Fibroblast of skin of back (primary cell): ENCODE measurements at regions not wholly inside any gene's neighbourhood (a gene's known extent, or its start where the extent isn't known, plus 50 kb on each side); places are given as distances from the start of the nearest gene placed in this dataset.
A peak's percentile ranks its signal among the peaks of the same experiment; 100 is the strongest.

Source experiments
- DNase-seq: peaks from one replicate; pipeline ENCODE4 v3.0.0-alpha.2; 2013

GRCh38 chr2:21404137-21404536 is 280.4 kb downstream of the TDRD15 start:
- DNase-seq = no peak

GRCh38 chr2:21404827-21405625 is 281.3 kb downstream of the TDRD15 start:
- DNase-seq = no peak

GRCh38 chr2:21406386-21406785 is 282.6 kb downstream of the TDRD15 start:
- DNase-seq = no peak

- DNase-seq = no peak
Observed at GRCh38 chr2:21406911-21407310, 283.1 kb downstream of the TDRD15 start.

GRCh38 chr2:21407851-21408250 is 284.1 kb downstream of the TDRD15 start:
- no peak for DNase-seq

- DNase-seq = no peak
Observed at GRCh38 chr2:21411741-21412140, 288.0 kb downstream of the TDRD15 start.

GRCh38 chr2:21412944-21413443 is 289.2 kb downstream of the TDRD15 start:
- no peak for DNase-seq

GRCh38 chr2:21415234-21415633 is 291.5 kb downstream of the TDRD15 start:
- no peak for DNase-seq

- no peak for DNase-seq
Observed at GRCh38 chr2:21416226-21416625, 292.5 kb downstream of the TDRD15 start.

GRCh38 chr2:21418456-21418855 is 294.7 kb downstream of the TDRD15 start:
- no peak for DNase-seq

- no peak for DNase-seq
Observed at GRCh38 chr2:21420553-21421335, 297.0 kb downstream of the TDRD15 start.

GRCh38 chr2:21422050-21422449 is 298.3 kb downstream of the TDRD15 start:
- DNase-seq = peak; percentile 12

- no peak for DNase-seq
Observed at GRCh38 chr2:21422724-21423522, 299.2 kb downstream of the TDRD15 start.

GRCh38 chr2:21423854-21424253 is 300.1 kb downstream of the TDRD15 start:
- DNase-seq = no peak

GRCh38 chr2:21424375-21424774 is 300.6 kb downstream of the TDRD15 start:
- DNase-seq = no peak

- DNase-seq = no peak
Observed at GRCh38 chr2:21427606-21428005, 303.8 kb downstream of the TDRD15 start.

- DNase-seq = no peak
Observed at GRCh38 chr2:21428754-21429153, 305.0 kb downstream of the TDRD15 start.

GRCh38 chr2:21429747-21430146 is 306.0 kb downstream of the TDRD15 start:
- DNase-seq = no peak

GRCh38 chr2:21431078-21431477 is 307.3 kb downstream of the TDRD15 start:
- no peak for DNase-seq

- peak; percentile 4 for DNase-seq
Observed at GRCh38 chr2:21438949-21439348, 315.2 kb downstream of the TDRD15 start.

- no peak for DNase-seq
Observed at GRCh38 chr2:21441442-21441841, 317.7 kb downstream of the TDRD15 start.

GRCh38 chr2:21443494-21444105 is 319.8 kb downstream of the TDRD15 start:
- no peak for DNase-seq
